ENCODE measurements at regions not wholly inside any gene's neighbourhood (a gene's known extent, or its start where the extent isn't known, plus 50 kb on each side); places are given as distances from the start of the nearest gene placed in this dataset.

DNA sequence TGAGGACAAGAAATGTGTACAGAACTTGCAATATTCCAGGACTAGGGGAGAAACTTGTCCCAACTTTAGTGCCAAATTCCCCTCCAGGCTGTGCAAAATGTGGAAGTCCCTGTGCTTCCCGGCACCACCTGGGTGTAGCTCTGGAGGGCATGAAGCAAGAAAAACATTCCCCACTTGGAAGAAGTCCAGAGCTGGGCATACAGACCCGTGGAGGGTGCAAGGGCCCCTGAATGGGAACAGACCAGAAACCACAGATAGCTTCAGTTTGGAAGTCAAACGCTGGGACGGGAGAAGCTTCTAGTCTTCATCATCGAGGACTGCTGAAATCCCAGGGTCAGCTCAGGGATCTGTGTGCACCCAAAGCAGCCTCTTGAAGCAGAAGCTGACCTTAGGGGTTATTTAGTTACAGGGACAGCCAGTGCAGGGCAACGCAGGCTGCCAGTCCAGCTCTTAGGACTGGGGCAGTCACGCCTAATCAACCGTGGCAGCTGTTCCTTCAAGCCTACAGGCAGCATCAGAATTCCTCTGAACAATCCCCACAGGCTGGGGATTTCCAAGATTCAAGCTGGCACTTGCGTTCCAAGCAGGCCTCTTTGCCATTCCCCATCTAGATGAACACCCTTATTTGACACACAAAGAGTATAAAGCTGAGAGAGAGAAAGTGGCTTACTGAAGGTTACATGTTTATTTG lies 269.4 kb downstream of the LOXHD1 start:
- TF ChIP-seq, protein P1, sequence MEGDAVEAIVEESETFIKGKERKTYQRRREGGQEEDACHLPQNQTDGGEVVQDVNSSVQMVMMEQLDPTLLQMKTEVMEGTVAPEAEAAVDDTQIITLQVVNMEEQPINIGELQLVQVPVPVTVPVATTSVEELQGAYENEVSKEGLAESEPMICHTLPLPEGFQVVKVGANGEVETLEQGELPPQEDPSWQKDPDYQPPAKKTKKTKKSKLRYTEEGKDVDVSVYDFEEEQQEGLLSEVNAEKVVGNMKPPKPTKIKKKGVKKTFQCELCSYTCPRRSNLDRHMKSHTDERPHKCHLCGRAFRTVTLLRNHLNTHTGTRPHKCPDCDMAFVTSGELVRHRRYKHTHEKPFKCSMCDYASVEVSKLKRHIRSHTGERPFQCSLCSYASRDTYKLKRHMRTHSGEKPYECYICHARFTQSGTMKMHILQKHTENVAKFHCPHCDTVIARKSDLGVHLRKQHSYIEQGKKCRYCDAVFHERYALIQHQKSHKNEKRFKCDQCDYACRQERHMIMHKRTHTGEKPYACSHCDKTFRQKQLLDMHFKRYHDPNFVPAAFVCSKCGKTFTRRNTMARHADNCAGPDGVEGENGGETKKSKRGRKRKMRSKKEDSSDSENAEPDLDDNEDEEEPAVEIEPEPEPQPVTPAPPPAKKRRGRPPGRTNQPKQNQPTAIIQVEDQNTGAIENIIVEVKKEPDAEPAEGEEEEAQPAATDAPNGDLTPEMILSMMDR (IDR thresholded peaks at IDR 0.05; ENCODE audit: extremely low read depth in 1 of 2, insufficient read depth in 1 of 2, low read depth in 1 of 2, low read length in 2 of 2), result no peak
- TF ChIP-seq POLR2A (IDR thresholded peaks at IDR 0.05; ENCODE audit: low read depth, low read length) (no peak), MYC (IDR thresholded peaks at IDR 0.05; ENCODE audit: low read depth, low read length) (no peak), JUN (IDR thresholded peaks at IDR 0.05; ENCODE audit: borderline replicate concordance, insufficient read depth, insufficient read length, low read depth) (no peak), POLR2AphosphoS5 (IDR thresholded peaks at IDR 0.05; ENCODE audit: insufficient read depth, low read depth, low read length) (no peak), FOS (IDR thresholded peaks at IDR 0.05; ENCODE audit: borderline replicate concordance, insufficient read depth, low read length) (no peak), EZH2 (IDR thresholded peaks at IDR 0.05; ENCODE audit: borderline replicate concordance, low read depth, low read length, severe bottlenecking) (no peak)
- TF ChIP-seq, protein P2, sequence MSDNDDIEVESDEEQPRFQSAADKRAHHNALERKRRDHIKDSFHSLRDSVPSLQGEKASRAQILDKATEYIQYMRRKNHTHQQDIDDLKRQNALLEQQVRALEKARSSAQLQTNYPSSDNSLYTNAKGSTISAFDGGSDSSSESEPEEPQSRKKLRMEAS (IDR thresholded peaks at IDR 0.05; ENCODE audit: insufficient read depth, insufficient read length), result no peak
